Caki2 (cell line): ENCODE measurements at regions not wholly inside any gene's neighbourhood (a gene's known extent, or its start where the extent isn't known, plus 50 kb on each side); places are given as distances from the start of the nearest gene placed in this dataset.
"Not testable (repeated sequence)": the region's sequence is repeated elsewhere in the genome, so short reads cannot be mapped to it uniquely, and the experiment has no call there.

ENCODE experiments used
- DNase-seq: peaks from one replicate; pipeline ENCODE4 v3.0.0-alpha.2; 2015; ENCODE audit warnings: low read depth
- in situ Hi-C: cut with HindIII; loops from 2 replicates; pipeline ENCODE4 v1.10.0; 2016; ENCODE audit warnings: low sequenced_read_pairs, low pct_unique_long_range_greater_than_20kb, mixed read lengths

GRCh38 chr4:118485801-118486314, 133.1 kb upstream of the PRSS12 start:
- DNase-seq, in situ Hi-C loops: not testable (repeated sequence)

GRCh38 chr4:118492963-118493362, 140.2 kb upstream of the PRSS12 start:
- in situ Hi-C loops, DNase-seq: not testable (repeated sequence)

GRCh38 chr4:118494437-118494836, 141.6 kb upstream of the PRSS12 start:
- in situ Hi-C loops, DNase-seq: not testable (repeated sequence)

GRCh38 chr4:118502967-118503366, 150.2 kb upstream of the PRSS12 start:
- in situ Hi-C loops, DNase-seq: not testable (repeated sequence)

GRCh38 chr4:118504927-118505326, 152.1 kb upstream of the PRSS12 start:
- DNase-seq, in situ Hi-C loops: not testable (repeated sequence)

- in situ Hi-C loops = not testable (repeated sequence)
Observed at GRCh38 chr4:118505491-118505890, 152.7 kb upstream of the PRSS12 start.

GRCh38 chr4:118512870-118513269, 160.1 kb upstream of the PRSS12 start:
- DNase-seq, in situ Hi-C loops: not testable (repeated sequence)

More at GRCh38 chr4:118505491-118505890, 152.7 kb upstream of the PRSS12 start:
- not testable (repeated sequence) for DNase-seq

- DNase-seq, in situ Hi-C loops: not testable (repeated sequence)
Observed at GRCh38 chr4:118514332-118514731, 161.5 kb upstream of the PRSS12 start.

GRCh38 chr4:118516107-118516506, 163.3 kb upstream of the PRSS12 start:
- in situ Hi-C loops, DNase-seq: not testable (repeated sequence)

GRCh38 chr4:118530107-118530506, 155.1 kb upstream of the METTL14 start:
- in situ Hi-C loops, DNase-seq: not testable (repeated sequence)

- DNase-seq, in situ Hi-C loops: not testable (repeated sequence)
Observed at GRCh38 chr4:118531947-118532346, 153.2 kb upstream of the METTL14 start.

- DNase-seq, in situ Hi-C loops: not testable (repeated sequence)
Observed at GRCh38 chr4:118535788-118536187, 149.4 kb upstream of the METTL14 start.

GRCh38 chr4:118539412-118540077, 145.6 kb upstream of the METTL14 start:
- DNase-seq, in situ Hi-C loops: not testable (repeated sequence)

- in situ Hi-C loops, DNase-seq: not testable (repeated sequence)
Observed at GRCh38 chr4:118556576-118556975, 128.6 kb upstream of the METTL14 start.

GRCh38 chr4:118557298-118557851, 127.8 kb upstream of the METTL14 start:
- in situ Hi-C loops = no loop called here
- DNase-seq = peak; percentile 38

GRCh38 chr4:118558188-118558587, 127.0 kb upstream of the METTL14 start:
- in situ Hi-C loops, DNase-seq: not testable (repeated sequence)

GRCh38 chr4:118561559-118561958, 123.6 kb upstream of the METTL14 start:
- in situ Hi-C loops, DNase-seq: not testable (repeated sequence)

GRCh38 chr4:118566003-118566513, 119.1 kb upstream of the METTL14 start:
- in situ Hi-C loops, DNase-seq: not testable (repeated sequence)

- DNase-seq, in situ Hi-C loops: not testable (repeated sequence)
Observed at GRCh38 chr4:118572991-118573390, 112.2 kb upstream of the METTL14 start.
